ENCODE measurements at regions not wholly inside any gene's neighbourhood (a gene's known extent, or its start where the extent isn't known, plus 50 kb on each side); places are given as distances from the start of the nearest gene placed in this dataset.

DNA sequence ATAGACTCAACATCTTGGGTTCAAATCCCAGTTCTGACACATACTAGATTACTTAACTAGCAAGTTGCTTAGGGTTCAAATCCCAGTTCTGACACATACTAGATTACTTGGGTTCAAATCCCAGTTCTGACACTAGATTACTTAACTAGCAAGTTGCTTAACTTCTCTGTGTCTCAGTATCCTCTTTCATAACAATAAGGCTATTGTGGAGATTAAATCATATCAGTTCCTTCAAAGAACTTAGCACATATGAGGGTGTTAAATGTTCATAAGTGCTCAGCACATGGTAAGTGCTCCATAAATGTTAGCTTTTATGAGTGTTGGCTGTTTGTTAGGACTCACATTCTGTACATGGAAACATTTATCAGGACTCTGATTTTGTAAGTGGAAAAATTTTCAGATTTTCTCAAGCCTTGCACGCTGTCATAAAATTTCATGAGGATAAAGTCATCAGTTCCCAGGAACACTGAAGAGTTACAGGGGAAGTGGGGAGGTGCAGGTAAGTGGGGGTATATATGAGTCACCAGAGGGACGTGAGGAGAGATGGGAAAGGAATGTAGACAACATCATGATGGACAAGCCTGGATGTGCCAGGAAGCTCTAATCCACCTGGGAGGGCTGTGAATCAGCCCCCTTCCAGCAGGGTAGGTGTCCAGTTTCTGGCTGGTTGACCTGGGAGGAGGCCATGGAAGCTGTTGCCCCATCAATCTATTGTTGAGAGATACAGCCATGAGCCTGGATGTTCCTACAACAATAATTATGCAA, 532.2 kb upstream of the WWC1 start:
- Histone ChIP-seq H3K4me1 (no peaks in the 10 kb centered on the region), H3K9me3 (no peaks in the 10 kb centered on the region), H3K27ac (no peak overlapping the region), H3K4me3 (no peak overlapping the region), H3K27me3 (no peaks in the 10 kb centered on the region), H3K36me3 (no peaks in the 10 kb centered on the region)
- intact Hi-C loops (cut with DNase I), result no loop called here
- TF ChIP-seq CTCF (IDR thresholded peaks at IDR 0.05), result no peak
- no peak for FAIRE-seq
- DNase-seq, result no peak
- ATAC-seq, result peak in 2 of 4 donors; percentile 32 to 48
- WGBS, 2 donors, result 60 to 84% methylated on average over 2 of the region's 2 CpGs

- FAIRE-seq, result no peak
Measured at GRCh38 chr5:167763772-167764171, 527.7 kb upstream of the WWC1 start.

GRCh38 chr5:167764641-167765289, 526.7 kb upstream of the WWC1 start:
- no peak overlapping the region for H3K4me3 ChIP-seq
- ATAC-seq, result no peak
- no peak overlapping the region for H3K27ac ChIP-seq
- 54 to 65% methylated on average over 6 of the region's 6 CpGs for WGBS, 2 donors
- FAIRE-seq, result no peak
- no peaks in the 10 kb centered on the region for H3K36me3 ChIP-seq
- DNase-seq, result no peak
- no peaks in the 10 kb centered on the region for H3K4me1 ChIP-seq
- no peaks in the 10 kb centered on the region for H3K9me3 ChIP-seq
- intact Hi-C loops (cut with DNase I), result no loop called here
- TF ChIP-seq CTCF (IDR thresholded peaks at IDR 0.05), result no peak
- H3K27me3 ChIP-seq, result no peaks in the 10 kb centered on the region

More at GRCh38 chr5:167763772-167764171, 527.7 kb upstream of the WWC1 start:
- Histone ChIP-seq H3K9me3 (no peaks in the 10 kb centered on the region), H3K27me3 (no peaks in the 10 kb centered on the region), H3K4me1 (no peaks in the 10 kb centered on the region), H3K27ac (no peak overlapping the region), H3K4me3 (no peak overlapping the region), H3K36me3 (no peaks in the 10 kb centered on the region)
- ATAC-seq (no peak), DNase-seq (no peak)
- 62% methylated on average over 4 of the region's 4 CpGs for WGBS, 2 donors
- intact Hi-C loops (cut with DNase I), result no loop called here
- TF ChIP-seq CTCF (IDR thresholded peaks at IDR 0.05), result no peak

- H3K9me3 ChIP-seq, result no peaks in the 10 kb centered on the region
- intact Hi-C loops (cut with DNase I), result no loop called here
- ATAC-seq (no peak), FAIRE-seq (no peak), DNase-seq (no peak)
- H3K36me3 ChIP-seq, result no peaks in the 10 kb centered on the region
- H3K27me3 ChIP-seq, result no peaks in the 10 kb centered on the region
- TF ChIP-seq CTCF (IDR thresholded peaks at IDR 0.05), result no peak
- H3K27ac ChIP-seq, result no peak overlapping the region
- 68 to 73% methylated on average over 7 of the region's 7 CpGs for WGBS, 2 donors
- no peak overlapping the region for H3K4me3 ChIP-seq
- H3K4me1 ChIP-seq, result no peaks in the 10 kb centered on the region
Measured at GRCh38 chr5:167765352-167765751, 526.1 kb upstream of the WWC1 start.

DNA sequence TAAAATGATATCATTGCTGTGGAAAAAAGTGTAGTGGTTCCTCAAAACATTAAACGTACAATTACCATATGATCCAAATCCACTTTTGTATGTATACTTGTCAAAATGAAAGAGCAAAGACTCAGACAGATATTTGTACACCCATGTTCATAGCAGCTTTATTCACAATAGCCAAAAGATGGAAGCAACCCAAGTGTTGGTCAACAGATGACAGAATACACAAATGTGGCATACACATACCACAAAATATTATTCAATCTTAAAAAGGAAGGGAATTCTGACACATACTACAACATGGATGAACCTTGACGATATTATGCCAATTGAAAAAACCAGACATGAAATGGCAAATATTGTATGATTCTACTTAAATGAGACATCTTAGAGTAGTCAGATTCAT, 524.5 kb upstream of the WWC1 start:
- FAIRE-seq (no peak), ATAC-seq (no peak), DNase-seq (no peak)
- WGBS, 2 donors, result 39 to 42% methylated on average over 2 of the region's 2 CpGs
- Histone ChIP-seq H3K4me3 (no peak overlapping the region), H3K36me3 (no peaks in the 10 kb centered on the region), H3K27ac (no peak overlapping the region), H3K4me1 (no peaks in the 10 kb centered on the region), H3K27me3 (no peaks in the 10 kb centered on the region), H3K9me3 (no peaks in the 10 kb centered on the region)
- TF ChIP-seq CTCF (IDR thresholded peaks at IDR 0.05), result no peak
- intact Hi-C loops (cut with DNase I), result no loop called here

Data from pancreas (tissue), 10 donors.